ENCODE measurements at regions not wholly inside any gene's neighbourhood (a gene's known extent, or its start where the extent isn't known, plus 50 kb on each side); places are given as distances from the start of the nearest gene placed in this dataset.

DNA sequence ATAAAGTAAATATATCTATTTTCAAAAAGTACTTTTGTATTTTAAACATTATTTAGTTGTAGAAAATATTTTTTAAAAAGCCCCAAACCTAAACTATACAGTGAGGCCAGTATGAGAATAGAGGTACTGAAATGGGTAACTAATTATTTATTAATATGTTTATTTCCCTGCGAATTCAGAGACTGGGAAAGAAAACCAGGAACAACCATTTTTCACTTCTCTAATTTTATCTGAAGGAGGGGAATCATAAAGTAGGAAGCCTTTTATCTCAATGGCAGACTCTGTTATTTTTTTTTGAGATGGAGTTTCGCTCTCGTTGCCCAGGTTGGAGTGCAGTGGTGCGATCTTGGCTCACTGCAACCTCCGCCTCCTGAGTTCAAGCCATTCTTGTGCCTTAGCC lies 63.6 kb upstream of the TRAK1 start:
- Histone ChIP-seq H3K27ac (peak overlapping the region; percentile 34 to 98 (median 92)), H3K4me3 (no peak overlapping the region), H3K36me3 (no peaks in the 10 kb centered on the region), H3K27me3 (no peaks in the 10 kb centered on the region), H3K9me3 (no peaks in the 10 kb centered on the region), H3K4me1 (peaks cover 57 to 65% of the 10 kb centered on the region in 2 donors)
- in situ Hi-C loops (cut with MboI; ENCODE audit: low sequenced_read_pairs in 4 of 4) = loop anchor here in 1 of 4 donors (10.0 kb wide), 1 partner anchor 47 kb away; no protein-coding TSS in a partner anchor
- DNase-seq (no peak), ATAC-seq (no peak)
- TF ChIP-seq, protein P1, sequence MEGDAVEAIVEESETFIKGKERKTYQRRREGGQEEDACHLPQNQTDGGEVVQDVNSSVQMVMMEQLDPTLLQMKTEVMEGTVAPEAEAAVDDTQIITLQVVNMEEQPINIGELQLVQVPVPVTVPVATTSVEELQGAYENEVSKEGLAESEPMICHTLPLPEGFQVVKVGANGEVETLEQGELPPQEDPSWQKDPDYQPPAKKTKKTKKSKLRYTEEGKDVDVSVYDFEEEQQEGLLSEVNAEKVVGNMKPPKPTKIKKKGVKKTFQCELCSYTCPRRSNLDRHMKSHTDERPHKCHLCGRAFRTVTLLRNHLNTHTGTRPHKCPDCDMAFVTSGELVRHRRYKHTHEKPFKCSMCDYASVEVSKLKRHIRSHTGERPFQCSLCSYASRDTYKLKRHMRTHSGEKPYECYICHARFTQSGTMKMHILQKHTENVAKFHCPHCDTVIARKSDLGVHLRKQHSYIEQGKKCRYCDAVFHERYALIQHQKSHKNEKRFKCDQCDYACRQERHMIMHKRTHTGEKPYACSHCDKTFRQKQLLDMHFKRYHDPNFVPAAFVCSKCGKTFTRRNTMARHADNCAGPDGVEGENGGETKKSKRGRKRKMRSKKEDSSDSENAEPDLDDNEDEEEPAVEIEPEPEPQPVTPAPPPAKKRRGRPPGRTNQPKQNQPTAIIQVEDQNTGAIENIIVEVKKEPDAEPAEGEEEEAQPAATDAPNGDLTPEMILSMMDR (IDR thresholded peaks at IDR 0.05 in 4 of 5, conservative IDR thresholded peaks at IDR 0.05 in 1 of 5) = no peak
- no peak for TF ChIP-seq POLR2A (IDR thresholded peaks at IDR 0.05)
- intact Hi-C loops (cut with DNase I; ENCODE audit: low total_unique reads) = no loop called here

- DNase-seq (peak; percentile 97 to 98), ATAC-seq (peak; percentile 95 to 98)
- H3K4me1 ChIP-seq = peaks cover 63 to 67% of the 10 kb centered on the region in 2 donors
- no peaks in the 10 kb centered on the region for H3K27me3 ChIP-seq
- H3K27ac ChIP-seq = peak overlapping the region; percentile 88 to 98 (median 92)
- H3K36me3 ChIP-seq = no peaks in the 10 kb centered on the region
- intact Hi-C loops (cut with DNase I; ENCODE audit: low total_unique reads) (loop anchor here (1.0 kb wide), 1 partner anchor 36 kb away; no protein-coding TSS in a partner anchor), in situ Hi-C loops (cut with MboI; ENCODE audit: low sequenced_read_pairs in 4 of 4) (loop anchor here in 1 of 4 donors (10.0 kb wide), 1 partner anchor 49 kb away; no protein-coding TSS in a partner anchor)
- H3K9me3 ChIP-seq = no peaks in the 10 kb centered on the region
- H3K4me3 ChIP-seq = peak overlapping the region in 3 of 4 donors; percentile 10 to 41 (median 31)
- TF ChIP-seq, protein P1 (IDR thresholded peaks at IDR 0.05 in 4 of 5, conservative IDR thresholded peaks at IDR 0.05 in 1 of 5) = no peak
- TF ChIP-seq POLR2A (IDR thresholded peaks at IDR 0.05) = peak; percentile 54 to 58
Observed at GRCh38 chr3:42025370-42026138, 63.7 kb upstream of the ULK4 start.

DNA sequence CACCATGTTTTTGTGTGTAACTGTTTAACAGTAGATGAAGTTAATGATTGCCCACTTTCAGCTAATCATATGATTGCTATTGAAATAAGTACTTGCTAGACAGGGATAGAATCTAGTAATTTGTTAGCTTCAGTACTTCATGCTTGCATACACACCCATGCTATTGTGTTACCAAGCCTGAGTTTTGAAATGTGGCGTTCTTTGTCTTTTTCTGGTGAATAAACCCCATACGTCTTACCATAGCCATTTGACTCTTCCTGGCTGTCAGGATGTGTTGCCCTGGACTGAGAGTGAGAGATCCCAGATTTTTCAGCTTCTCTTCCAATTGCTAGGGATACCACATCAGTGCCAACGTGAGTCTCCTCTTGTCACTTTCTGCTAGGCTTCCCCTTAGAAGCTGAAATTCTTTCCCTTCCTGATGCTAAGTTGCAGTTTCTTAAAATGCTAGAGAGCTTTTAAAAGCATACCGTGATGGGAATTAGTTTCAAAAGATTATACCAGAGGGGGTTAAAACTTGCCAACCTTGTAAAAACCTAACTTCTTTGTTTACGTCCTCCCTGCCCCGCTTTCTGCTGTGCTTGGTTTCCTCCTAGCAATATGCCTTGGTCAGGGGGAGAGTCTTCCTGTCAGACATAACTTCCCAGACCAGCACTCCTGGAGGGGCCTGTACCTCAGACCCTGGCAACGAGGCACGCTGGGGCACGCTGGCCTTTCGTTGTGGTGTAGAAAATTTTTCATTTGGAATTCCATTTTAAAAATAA lies 62.9 kb upstream of the ULK4 start:
- Histone ChIP-seq H3K9me3 (no peaks in the 10 kb centered on the region), H3K4me3 (peak overlapping the region in 3 of 4 donors; percentile 10 to 31 (median 25)), H3K36me3 (no peaks in the 10 kb centered on the region), H3K27ac (peak overlapping the region; percentile 88 to 98 (median 92)), H3K4me1 (peaks cover 71 to 75% of the 10 kb centered on the region in 2 donors), H3K27me3 (no peaks in the 10 kb centered on the region)
- in situ Hi-C loops (cut with MboI; ENCODE audit: low sequenced_read_pairs in 4 of 4) = loop anchor here in 2 of 4 donors (10.0 to 25.0 kb wide), 2 partner anchors 50 to 163 kb away; no protein-coding TSS in a partner anchor
- ATAC-seq (peak; percentile 16 to 18), DNase-seq (peak in 1 of 2 donors; percentile 10)
- intact Hi-C loops (cut with DNase I; ENCODE audit: low total_unique reads) = loop anchor here (1.0 to 5.0 kb wide), 2 partner anchors 37 to 153 kb away; no protein-coding TSS in a partner anchor
- TF ChIP-seq, protein P1 (IDR thresholded peaks at IDR 0.05 in 4 of 5, conservative IDR thresholded peaks at IDR 0.05 in 1 of 5) = no peak
- no peak for TF ChIP-seq POLR2A (IDR thresholded peaks at IDR 0.05)

- no peaks in the 10 kb centered on the region for H3K27me3 ChIP-seq
- DNase-seq = no peak
- no peak for ATAC-seq
- no peak for TF ChIP-seq POLR2A (IDR thresholded peaks at IDR 0.05)
- TF ChIP-seq, protein P1 (IDR thresholded peaks at IDR 0.05 in 4 of 5, conservative IDR thresholded peaks at IDR 0.05 in 1 of 5) = no peak
- peaks cover 81 to 85% of the 10 kb centered on the region in 2 donors for H3K4me1 ChIP-seq
- intact Hi-C loops (cut with DNase I; ENCODE audit: low total_unique reads) (loop anchor here (5.0 kb wide), 1 partner anchor 154 kb away; no protein-coding TSS in a partner anchor), in situ Hi-C loops (cut with MboI; ENCODE audit: low sequenced_read_pairs in 4 of 4) (loop anchor here in 2 of 4 donors (10.0 to 25.0 kb wide), 2 partner anchors 51 to 164 kb away; no protein-coding TSS in a partner anchor)
- H3K36me3 ChIP-seq = no peaks in the 10 kb centered on the region
- no peak overlapping the region for H3K4me3 ChIP-seq
- peak overlapping the region; percentile 88 to 98 (median 92) for H3K27ac ChIP-seq
- no peaks in the 10 kb centered on the region for H3K9me3 ChIP-seq
Observed at GRCh38 chr3:42023380-42023779, 61.5 kb upstream of the ULK4 start.
